ENCODE measurements at regions not wholly inside any gene's neighbourhood (a gene's known extent, or its start where the extent isn't known, plus 50 kb on each side); places are given as distances from the start of the nearest gene placed in this dataset.

DNA sequence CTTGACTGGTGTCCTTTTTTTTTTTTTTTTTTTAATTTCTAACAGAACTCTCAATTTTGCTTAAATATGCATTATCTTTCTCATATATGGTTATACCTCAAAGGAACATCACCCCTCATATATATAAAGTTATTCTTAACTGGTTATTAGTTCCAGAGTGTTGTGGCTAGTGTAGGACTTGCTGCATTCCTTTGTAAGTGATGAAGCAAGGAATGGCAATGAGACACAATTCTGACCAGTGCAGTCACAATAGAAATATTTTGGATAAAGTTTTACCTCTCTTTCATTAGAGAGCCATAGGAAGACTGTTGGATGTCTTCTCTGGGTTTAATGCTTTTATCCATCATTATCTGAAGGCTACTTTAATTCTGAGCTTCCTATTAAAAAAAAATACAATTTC lies 75.5 kb upstream of the CBLB start:
- TF ChIP-seq, protein P1, sequence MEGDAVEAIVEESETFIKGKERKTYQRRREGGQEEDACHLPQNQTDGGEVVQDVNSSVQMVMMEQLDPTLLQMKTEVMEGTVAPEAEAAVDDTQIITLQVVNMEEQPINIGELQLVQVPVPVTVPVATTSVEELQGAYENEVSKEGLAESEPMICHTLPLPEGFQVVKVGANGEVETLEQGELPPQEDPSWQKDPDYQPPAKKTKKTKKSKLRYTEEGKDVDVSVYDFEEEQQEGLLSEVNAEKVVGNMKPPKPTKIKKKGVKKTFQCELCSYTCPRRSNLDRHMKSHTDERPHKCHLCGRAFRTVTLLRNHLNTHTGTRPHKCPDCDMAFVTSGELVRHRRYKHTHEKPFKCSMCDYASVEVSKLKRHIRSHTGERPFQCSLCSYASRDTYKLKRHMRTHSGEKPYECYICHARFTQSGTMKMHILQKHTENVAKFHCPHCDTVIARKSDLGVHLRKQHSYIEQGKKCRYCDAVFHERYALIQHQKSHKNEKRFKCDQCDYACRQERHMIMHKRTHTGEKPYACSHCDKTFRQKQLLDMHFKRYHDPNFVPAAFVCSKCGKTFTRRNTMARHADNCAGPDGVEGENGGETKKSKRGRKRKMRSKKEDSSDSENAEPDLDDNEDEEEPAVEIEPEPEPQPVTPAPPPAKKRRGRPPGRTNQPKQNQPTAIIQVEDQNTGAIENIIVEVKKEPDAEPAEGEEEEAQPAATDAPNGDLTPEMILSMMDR (IDR thresholded peaks at IDR 0.05; ENCODE audit: low read depth, low read length, missing control alignments): no peak
- H3K4me3 ChIP-seq (replicated peaks; ENCODE audit: low read depth, low read length): no peak overlapping the region
- no peak for DNase-seq (ENCODE audit: extremely low read depth, low read depth)

DNA sequence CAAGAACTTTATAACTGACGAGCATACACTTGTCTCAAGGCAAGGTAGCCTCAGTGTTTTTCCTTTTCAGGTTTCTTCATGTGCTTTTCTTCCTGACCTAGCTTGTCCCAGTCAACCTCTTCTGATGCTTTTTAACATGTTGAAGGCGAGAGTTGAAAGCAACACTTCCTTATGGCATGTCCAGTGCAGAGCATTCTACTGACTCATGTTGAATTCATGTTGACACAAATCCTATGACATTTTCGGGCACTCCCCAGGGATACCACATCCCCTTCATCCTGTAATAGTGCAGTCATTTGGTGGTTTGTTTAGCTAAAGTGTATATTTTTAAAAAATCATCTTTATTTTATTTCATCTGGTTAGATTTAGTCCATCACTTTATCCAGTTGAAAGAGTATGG lies 75.9 kb upstream of the CBLB start:
- DNase-seq (ENCODE audit: extremely low read depth, low read depth): no peak
- no peak overlapping the region for H3K4me3 ChIP-seq (replicated peaks; ENCODE audit: low read depth, low read length)
- TF ChIP-seq, protein P1 (IDR thresholded peaks at IDR 0.05; ENCODE audit: low read depth, low read length, missing control alignments): no peak

DNA sequence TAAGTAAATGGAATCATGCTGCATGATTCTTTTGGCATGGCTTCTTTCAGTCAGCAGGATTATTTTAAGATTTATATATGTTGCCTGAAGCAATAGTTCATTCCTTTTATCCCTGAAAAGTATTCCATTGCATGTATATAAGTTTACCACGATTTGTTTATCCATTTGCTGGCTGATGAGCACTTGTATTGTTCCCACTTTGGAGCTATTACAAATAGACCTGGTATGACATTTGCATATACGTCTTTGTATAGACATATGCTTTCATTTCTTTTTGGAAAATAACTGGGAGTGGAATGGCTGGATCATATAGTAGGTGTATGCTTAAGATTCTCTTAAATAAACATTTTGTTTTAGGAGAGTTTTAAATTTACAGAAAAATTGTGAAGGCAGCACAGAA lies 79.3 kb upstream of the CBLB start:
- no peak overlapping the region for H3K4me3 ChIP-seq (replicated peaks; ENCODE audit: low read depth, low read length)
- DNase-seq (ENCODE audit: extremely low read depth, low read depth): no peak
- TF ChIP-seq, protein P1 (IDR thresholded peaks at IDR 0.05; ENCODE audit: low read depth, low read length, missing control alignments): no peak

DNA sequence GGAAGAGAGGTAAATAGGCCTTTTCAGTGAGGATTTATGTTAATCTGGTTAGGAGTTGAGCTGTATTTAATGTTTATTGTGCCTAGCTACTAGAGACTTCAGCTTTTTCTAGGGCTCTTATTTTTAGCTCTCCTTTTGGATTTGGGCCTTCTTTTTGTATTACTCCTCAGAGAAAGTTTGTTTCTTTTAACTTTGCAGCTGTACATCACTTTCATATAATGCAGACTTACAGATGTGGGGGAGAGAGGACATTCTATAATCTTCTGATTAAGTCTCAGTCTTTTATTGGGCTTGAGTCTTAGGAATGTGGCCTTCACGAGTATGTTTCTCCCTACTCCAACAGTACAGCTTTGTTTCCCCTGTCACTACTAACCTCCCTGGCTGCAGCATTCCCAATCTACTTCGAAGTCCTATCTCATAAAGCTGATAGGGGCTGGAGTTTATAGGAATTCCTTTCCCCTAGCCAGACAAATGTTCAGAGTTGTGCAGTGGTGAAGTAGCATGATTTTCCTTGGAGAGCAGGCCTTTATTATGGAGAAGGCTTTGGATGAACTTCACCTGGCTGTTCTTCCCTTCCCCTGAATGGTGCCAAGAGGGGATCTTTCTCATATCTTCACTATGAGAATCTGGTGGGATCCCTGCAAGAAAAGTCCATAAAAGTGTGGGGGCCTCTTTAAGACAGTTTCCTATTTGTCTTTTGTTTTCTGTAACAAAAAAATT lies 82.2 kb upstream of the CBLB start:
- no peak overlapping the region for H3K4me3 ChIP-seq (replicated peaks; ENCODE audit: low read depth, low read length)
- DNase-seq (ENCODE audit: extremely low read depth, low read depth): no peak
- TF ChIP-seq, protein P1 (IDR thresholded peaks at IDR 0.05; ENCODE audit: low read depth, low read length, missing control alignments): no peak

DNA sequence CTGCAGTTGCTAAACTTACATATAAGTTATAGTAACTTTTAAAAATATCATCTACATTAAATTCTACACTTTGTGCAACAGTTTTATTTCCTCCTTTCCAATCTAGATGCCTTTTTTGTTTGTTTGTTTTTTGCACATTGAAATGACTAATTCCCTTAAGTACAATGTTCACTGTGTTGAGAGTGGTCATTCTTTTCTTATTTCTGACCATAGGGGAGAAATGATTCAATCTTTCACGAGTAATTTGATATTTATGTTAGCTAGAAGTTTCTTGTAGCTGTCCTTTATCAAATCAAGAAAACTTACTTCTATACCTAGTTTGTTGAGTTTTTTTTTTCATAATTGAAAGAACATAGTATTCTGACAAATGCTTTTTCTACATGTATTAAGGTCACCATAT lies 85.0 kb upstream of the CBLB start:
- no peak for DNase-seq (ENCODE audit: extremely low read depth, low read depth)
- H3K4me3 ChIP-seq (replicated peaks; ENCODE audit: low read depth, low read length): no peak overlapping the region
- TF ChIP-seq, protein P1 (IDR thresholded peaks at IDR 0.05; ENCODE audit: low read depth, low read length, missing control alignments): no peak

DNA sequence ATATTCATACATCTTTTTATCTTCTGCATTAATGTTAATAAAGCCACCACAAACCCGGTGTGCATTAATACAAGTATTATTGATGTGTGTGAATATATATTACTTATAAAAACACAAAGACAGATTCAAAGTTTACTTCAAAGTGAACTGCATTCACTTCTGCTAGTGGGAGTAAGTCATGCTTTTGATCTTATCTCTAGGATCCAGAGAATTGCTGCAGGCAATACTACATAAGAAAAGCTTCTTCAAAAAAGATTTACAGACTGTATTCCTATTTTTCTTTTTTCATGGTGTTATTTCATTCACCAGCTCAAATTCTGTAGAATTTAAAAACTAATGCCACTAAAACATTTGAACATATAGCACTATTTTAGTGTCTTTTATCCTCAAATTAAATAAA lies 87.5 kb upstream of the CBLB start:
- H3K4me3 ChIP-seq (replicated peaks; ENCODE audit: low read depth, low read length): no peak overlapping the region
- TF ChIP-seq, protein P1 (IDR thresholded peaks at IDR 0.05; ENCODE audit: low read depth, low read length, missing control alignments): no peak
- DNase-seq (ENCODE audit: extremely low read depth, low read depth): no peak

DNA sequence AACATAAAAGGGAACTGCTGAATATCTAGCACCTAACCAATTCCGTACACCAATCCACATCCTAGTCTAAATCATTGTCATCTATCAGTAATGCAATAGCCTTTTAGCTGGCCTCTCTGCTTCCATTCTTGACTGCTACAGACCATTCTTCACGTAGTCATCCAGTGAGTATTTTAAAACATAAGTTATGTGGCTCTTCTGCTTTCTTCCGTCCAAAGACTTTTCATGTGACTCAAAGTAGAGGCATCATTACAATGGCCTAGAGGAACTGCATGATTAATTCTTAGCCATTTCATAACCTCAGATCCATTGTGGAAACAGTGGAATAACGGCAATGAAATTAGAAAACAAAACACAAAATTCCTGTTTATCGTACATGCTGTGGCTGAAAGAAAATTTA lies 88.9 kb upstream of the CBLB start:
- TF ChIP-seq, protein P1 (IDR thresholded peaks at IDR 0.05; ENCODE audit: low read depth, low read length, missing control alignments): no peak
- no peak overlapping the region for H3K4me3 ChIP-seq (replicated peaks; ENCODE audit: low read depth, low read length)
- no peak for DNase-seq (ENCODE audit: extremely low read depth, low read depth)

All from HFF-Myc (cell line).